Liver (tissue), 7 donors: ENCODE measurements at regions not wholly inside any gene's neighbourhood (a gene's known extent, or its start where the extent isn't known, plus 50 kb on each side); places are given as distances from the start of the nearest gene placed in this dataset.

Experiments
- DNase-seq: peaks from one replicate; pipeline ENCODE4 v3.0.0-alpha.2; 2017; ENCODE audit warnings: low spot score
- H3K27ac ChIP-seq, 2 donors: one replicate each; pipeline ENCODE4 v1.7.0; 2013; ENCODE audit warnings: inconsistent platforms in 2 of 2, low read length in 2 of 2, control low read depth in 1 of 2, low read depth in 1 of 2, mild to moderate bottlenecking in 1 of 2
- H3K27me3 ChIP-seq, 4 donors: one replicate each; pipeline versions ENCODE4 v1.6.1 to v1.7.0; 2013; ENCODE audit warnings: low read length in 3 of 4, inconsistent platforms in 1 of 4, mild to moderate bottlenecking in 1 of 4, moderate library complexity in 1 of 4; ENCODE audit not compliant: control insufficient read depth in 4 of 4, insufficient read depth in 4 of 4
- H3K36me3 ChIP-seq, 4 donors: one replicate each; pipeline versions ENCODE4 v1.6.1 to v1.7.0; 2013; ENCODE audit warnings: low read length in 3 of 4, mild to moderate bottlenecking in 3 of 4, low read depth in 1 of 4, moderate library complexity in 1 of 4; ENCODE audit not compliant: control insufficient read depth in 4 of 4, insufficient read depth in 3 of 4
- H3K4me1 ChIP-seq, 4 donors: one replicate each; pipeline versions ENCODE4 v1.6.1 to v1.7.0; 2013; ENCODE audit warnings: low read length in 3 of 4, mild to moderate bottlenecking in 3 of 4, moderate library complexity in 1 of 4; ENCODE audit not compliant: control insufficient read depth in 4 of 4, insufficient read depth in 4 of 4
- H3K4me3 ChIP-seq, 3 donors: one replicate each; pipeline versions ENCODE4 v1.6.1 to v1.7.0; 2013; ENCODE audit warnings: low read length in 3 of 3, control low read depth in 1 of 3, low read depth in 1 of 3, mild to moderate bottlenecking in 1 of 3
- H3K9ac ChIP-seq, 2 donors: one replicate each; pipeline ENCODE4 v1.7.0; 2013; ENCODE audit warnings: low read length in 2 of 2, mild to moderate bottlenecking in 2 of 2, moderate library complexity in 2 of 2, control low read depth in 1 of 2, low read depth in 1 of 2
- H3K9me3 ChIP-seq, 4 donors: one replicate each; pipeline versions ENCODE4 v1.6.1 to v1.7.0; 2013; ENCODE audit warnings: low read length in 3 of 4; ENCODE audit not compliant: control insufficient read depth in 4 of 4
- ATF3 ChIP-seq: IDR thresholded peaks from 2 replicates; pipeline ENCODE4 v1.6.1; 2016; ENCODE audit warnings: antibody characterized with exemption
- EGR1 ChIP-seq, 2 donors: IDR thresholded peaks; 2 replicates each; pipeline ENCODE4 v1.6.1; 2016 to 2018; ENCODE audit warnings: antibody characterized with exemption in 2 of 2, low read depth in 2 of 2
- FOXA1 ChIP-seq: IDR thresholded peaks from 2 replicates; pipeline ENCODE4 v1.6.1; 2016; ENCODE audit warnings: antibody characterized with exemption
- FOXA2 ChIP-seq: IDR thresholded peaks from 2 replicates; pipeline ENCODE4 v1.6.1; 2016; ENCODE audit warnings: antibody characterized with exemption
- HNF4A ChIP-seq, 2 donors: conservative IDR thresholded peaks; 2 replicates each; pipeline ENCODE4 v1.6.1; 2016; ENCODE audit warnings: antibody characterized with exemption in 2 of 2, mild to moderate bottlenecking in 2 of 2
- MAX ChIP-seq: IDR thresholded peaks from 2 replicates; pipeline ENCODE4 v1.6.1; 2016; ENCODE audit warnings: antibody characterized with exemption
- NR2F2 ChIP-seq: IDR thresholded peaks from 2 replicates; pipeline ENCODE4 v1.6.1; 2016; ENCODE audit warnings: antibody characterized with exemption
- RAD21 ChIP-seq, 2 donors: IDR thresholded peaks; 2 replicates each; pipeline ENCODE4 v1.6.1; 2016; ENCODE audit warnings: antibody characterized with exemption in 2 of 2, mild to moderate bottlenecking in 2 of 2
- REST ChIP-seq: IDR thresholded peaks from 2 replicates; pipeline ENCODE4 v1.6.1; 2016; ENCODE audit warnings: antibody characterized with exemption, mild to moderate bottlenecking
- SP1 ChIP-seq: IDR thresholded peaks from 2 replicates; pipeline ENCODE4 v1.6.1; 2018; ENCODE audit warnings: antibody characterized with exemption, mild to moderate bottlenecking
- TAF1 ChIP-seq: conservative IDR thresholded peaks from 2 replicates; pipeline ENCODE4 v1.6.1; 2016; ENCODE audit warnings: antibody characterized with exemption, mild to moderate bottlenecking
- YY1 ChIP-seq: IDR thresholded peaks from 2 replicates; pipeline ENCODE4 v1.6.1; 2016; ENCODE audit warnings: antibody characterized with exemption, mild to moderate bottlenecking
- ZBTB33 ChIP-seq: IDR thresholded peaks from 2 replicates; pipeline ENCODE4 v1.6.1; 2016; ENCODE audit warnings: antibody characterized with exemption
- WGBS: extraction: QIAGEN DNeasy Blood & Tissue Kit; methylation state at CpG from one replicate; pipeline ENCODE4 v1.1.7; 2013; 5-methylcytosine and 5-hydroxymethylcytosine counted together
- donor health status: healthy.
- donor health status: healthy.
- donor health status: healthy.
- donor health status: healthy.

- TF ChIP-seq FOXA1 (no peak), FOXA2 (no peak)
Measured at GRCh38 chr11:33549483-33549882, 151.1 kb downstream of the C11orf91 start (continued).

GRCh38 chr11:33545931-33546330, 154.7 kb downstream of the C11orf91 start:
- Histone ChIP-seq H3K36me3 (no peaks in the 10 kb centered on the region), H3K9ac (no peak overlapping the region), H3K9me3 (no peaks in the 10 kb centered on the region), H3K27me3 (peaks cover 0 to 8% (median 0%) of the 10 kb centered on the region in 4 donors), H3K4me3 (no peak overlapping the region), H3K27ac (no peak overlapping the region), H3K4me1 (no peaks in the 10 kb centered on the region)
- TF ChIP-seq NR2F2 (no peak), FOXA1 (no peak), ZBTB33 (no peak)
- DNase-seq, result no peak

GRCh38 chr11:33544593-33545373, 155.8 kb downstream of the C11orf91 start:
- no peak overlapping the region for H3K9ac ChIP-seq
- WGBS, result 86% methylated on average over 17 of the region's 17 CpGs
- no peaks in the 10 kb centered on the region for H3K9me3 ChIP-seq
- H3K27ac ChIP-seq, result no peak overlapping the region
- no peaks in the 10 kb centered on the region for H3K36me3 ChIP-seq
- no peak for DNase-seq
- no peak for TF ChIP-seq FOXA1
- H3K4me1 ChIP-seq, result no peaks in the 10 kb centered on the region
- H3K27me3 ChIP-seq, result peaks cover 0 to 8% (median 0%) of the 10 kb centered on the region in 4 donors
- H3K4me3 ChIP-seq, result no peak overlapping the region

- H3K27me3 ChIP-seq, result peaks cover 0 to 8% (median 0%) of the 10 kb centered on the region in 4 donors
- H3K9me3 ChIP-seq, result no peaks in the 10 kb centered on the region
- no peak overlapping the region for H3K4me3 ChIP-seq
- TF ChIP-seq ZBTB33 (no peak), HNF4A (conservative IDR thresholded peaks at IDR 0.05) (no peak), TAF1 (no peak), YY1 (no peak), FOXA2 (no peak), SP1 (no peak), MAX (no peak), ATF3 (no peak), EGR1 (IDR thresholded peaks at IDR 0.05; ENCODE audit: low read depth in 2 of 2) (no peak), RAD21 (IDR thresholded peaks at IDR 0.05) (no peak), REST (no peak)
- no peak for DNase-seq
- no peak overlapping the region for H3K27ac ChIP-seq
- no peaks in the 10 kb centered on the region for H3K36me3 ChIP-seq
- 79% methylated on average over 3 of the region's 3 CpGs for WGBS
- H3K4me1 ChIP-seq, result no peaks in the 10 kb centered on the region
- no peak overlapping the region for H3K9ac ChIP-seq
Measured at GRCh38 chr11:33543823-33544222, 156.8 kb downstream of the C11orf91 start.
